Activated T-helper 1 cell treated with anti-CD3 and anti-CD28 coated beads, Interleukin-2, amount 50 U/mL, for 16 hours (primary cell): ENCODE measurements at regions not wholly inside any gene's neighbourhood (a gene's known extent, or its start where the extent isn't known, plus 50 kb on each side); places are given as distances from the start of the nearest gene placed in this dataset.

Source experiments
- DNase-seq, 2 donors: peaks; one replicate each; pipeline ENCODE4 v3.0.0-alpha.2; 2020; ENCODE audit warnings: low read depth in 1 of 2, low spot score in 1 of 2

- no peak for DNase-seq
Measured at GRCh38 chr2:2422621-2423020, 91.5 kb upstream of the MYT1L start.

GRCh38 chr2:2413525-2413924 is 82.5 kb upstream of the MYT1L start:
- no peak for DNase-seq

DNA sequence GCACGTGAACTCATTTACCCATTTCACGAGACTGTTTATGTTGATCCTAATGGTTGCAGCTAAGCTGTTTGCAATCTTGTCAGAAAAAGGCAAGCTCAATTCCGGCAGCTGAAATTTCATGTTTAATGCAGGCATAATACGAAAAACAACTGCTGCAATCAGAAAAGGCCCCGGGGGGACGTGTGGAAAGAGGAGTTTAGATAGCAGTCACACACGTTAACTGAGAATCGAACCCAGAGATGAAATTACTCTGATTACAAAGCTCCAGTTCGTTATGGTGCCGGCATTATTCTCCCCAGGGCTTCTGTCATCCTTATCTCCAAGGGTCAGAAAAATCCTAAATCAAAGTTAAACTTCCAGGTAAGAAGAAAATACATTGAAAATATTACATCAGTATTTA is 79.9 kb upstream of the MYT1L start:
- DNase-seq, result no peak

DNA sequence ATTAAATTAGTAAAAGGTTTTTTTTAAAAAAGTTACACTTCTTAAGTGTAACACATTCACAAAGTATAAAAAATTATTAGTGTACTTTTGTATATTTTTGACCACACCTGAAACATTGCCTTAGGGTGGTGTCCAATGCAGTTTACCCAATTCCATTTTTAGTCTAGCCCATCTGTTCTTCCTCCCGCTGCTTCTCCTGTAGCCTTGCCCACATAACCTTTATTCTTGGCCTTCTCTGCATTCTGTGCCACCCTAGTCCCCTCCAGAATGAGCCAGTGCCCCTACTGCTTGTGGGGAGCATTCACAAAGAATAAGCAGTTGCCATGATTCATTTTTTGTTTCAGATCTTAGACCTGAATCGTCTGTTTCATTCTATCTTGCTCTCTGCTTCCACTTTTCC is 78.4 kb upstream of the MYT1L start:
- DNase-seq, result no peak

DNA sequence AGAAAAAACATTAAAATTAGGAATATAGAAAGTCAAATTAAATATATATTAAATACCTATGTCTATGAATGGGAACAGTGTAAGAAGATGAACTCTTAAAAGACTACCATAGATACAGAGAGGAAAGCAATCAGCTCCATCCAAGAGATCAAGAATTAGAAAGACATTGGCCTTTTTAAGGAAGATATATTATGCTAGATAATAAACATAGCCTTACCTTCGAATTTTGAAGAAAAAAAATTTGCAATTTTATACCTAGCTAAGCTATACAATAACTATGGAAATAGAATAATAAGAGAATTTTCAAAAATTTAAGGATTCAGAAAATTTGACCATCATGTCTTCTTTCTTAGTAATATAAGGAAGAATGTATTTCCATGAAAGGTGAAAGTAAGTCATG is 74.7 kb upstream of the MYT1L start:
- no peak for DNase-seq

DNA sequence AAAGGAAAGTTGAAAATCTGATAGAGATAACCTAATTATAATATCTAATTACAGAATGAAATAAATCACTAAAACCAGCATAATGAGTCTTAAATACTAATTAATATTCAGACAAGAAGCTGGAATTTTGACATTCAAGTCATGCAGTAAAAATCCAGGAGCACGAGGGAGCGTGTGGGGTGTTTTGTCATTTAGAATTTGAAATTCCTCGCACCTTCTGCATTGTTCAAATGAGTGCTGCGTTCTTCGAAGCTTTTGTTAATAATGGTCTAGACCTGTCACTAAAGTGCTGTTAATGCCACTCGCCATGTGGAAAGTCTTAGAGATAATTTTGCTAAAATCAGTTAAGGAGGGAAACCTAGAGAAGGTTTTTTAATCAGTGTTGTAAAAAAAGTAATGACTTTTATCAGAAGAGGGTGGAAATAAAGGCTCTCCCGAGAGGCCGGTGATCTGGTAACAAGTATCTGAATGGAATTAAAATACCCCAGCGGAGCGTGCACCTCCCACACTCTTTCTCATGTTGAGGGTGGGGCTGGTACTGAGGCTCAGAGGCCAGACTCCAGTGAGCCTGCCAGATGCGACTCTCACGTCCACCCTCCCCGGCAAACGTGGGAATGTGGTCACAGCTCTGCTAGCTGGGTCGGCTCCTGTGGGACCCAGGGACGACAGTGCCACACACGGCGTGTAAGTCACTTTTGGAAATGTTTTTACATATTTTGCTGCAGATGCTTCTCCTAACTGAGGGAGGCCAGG is 69.4 kb upstream of the MYT1L start:
- DNase-seq, result no peak

- DNase-seq, result no peak
Measured at GRCh38 chr2:2399396-2399795, 68.3 kb upstream of the MYT1L start.

GRCh38 chr2:2392332-2392731 is 61.3 kb upstream of the MYT1L start:
- DNase-seq, result no peak

GRCh38 chr2:2389215-2389614 is 58.1 kb upstream of the MYT1L start:
- no peak for DNase-seq
